H1 (cell line): ENCODE measurements at regions not wholly inside any gene's neighbourhood (a gene's known extent, or its start where the extent isn't known, plus 50 kb on each side); places are given as distances from the start of the nearest gene placed in this dataset.
A peak's percentile ranks its signal among the peaks of the same experiment; 100 is the strongest.

Source experiments
- CTCF ChIA-PET: fragments of 300-600 bp; sonication (Branson Sonifier 250); formaldehyde crosslinking; loops from one replicate; lab custom pipeline; 2021; ENCODE audit not compliant: partially characterized antibody; lab: Charles Lee
- POLR2A ChIA-PET: fragments of 300-600 bp; sonication (Branson Sonifier 250); formaldehyde crosslinking; loops from one replicate; lab custom pipeline; 2021; ENCODE audit warnings: inconsistent platforms; ENCODE audit not compliant: partially characterized antibody; lab: Charles Lee
- DNase-seq, 2 experiments: peaks; one replicate each; pipeline versions ENCODE4 v3.0.0 to v3.0.0-alpha.2; 2010 to 2022; ENCODE audit warnings: low spot score in 2 of 2, low read depth in 1 of 2, mixed read lengths in 1 of 2
- FAIRE-seq: peaks from 2 replicates; lab custom pipeline; 2011; peaks lifted over from hg19 to GRCh38; lab: Jason Lieb, UNC
- H2AFZ ChIP-seq: 2 replicates; pipeline ENCODE4 v1.8.1; 2012; ENCODE audit warnings: low read length, inconsistent platforms
- H2AK5ac ChIP-seq: 2 replicates; pipeline ENCODE4 v1.6.1; 2013; ENCODE audit warnings: low read depth, low read length
- H2BK120ac ChIP-seq: replicated peaks from 2 replicates; pipeline ENCODE3; 2013; ENCODE audit warnings: low read depth, low read length, inconsistent platforms
- H2BK12ac ChIP-seq: 2 replicates; pipeline ENCODE4 v1.6.1; 2013; ENCODE audit warnings: low read depth, low read length
- H2BK15ac ChIP-seq: 2 replicates; pipeline ENCODE4 v1.6.1; 2013; ENCODE audit warnings: low read length
- H2BK20ac ChIP-seq: 2 replicates; pipeline ENCODE4 v1.6.1; 2013; ENCODE audit warnings: low read length
- H2BK5ac ChIP-seq: 2 replicates; pipeline ENCODE4 v1.6.1; 2013; ENCODE audit warnings: low read depth, low read length
- H3K14ac ChIP-seq: 2 replicates; pipeline ENCODE4 v1.6.1; 2013; ENCODE audit warnings: inconsistent platforms; ENCODE audit not compliant: insufficient read length
- H3K18ac ChIP-seq: 2 replicates; pipeline ENCODE4 v1.6.1; 2013; ENCODE audit warnings: low read length; ENCODE audit errors: extremely low read depth
- H3K23ac ChIP-seq: 2 replicates; pipeline ENCODE4 v1.6.1; 2013; ENCODE audit warnings: inconsistent platforms; ENCODE audit not compliant: insufficient read length
- H3K23me2 ChIP-seq: 2 replicates; pipeline ENCODE4 v1.6.1; 2013; ENCODE audit warnings: low read depth, low read length
- H3K27ac ChIP-seq: 2 replicates; pipeline ENCODE4 v1.6.1; 2011; ENCODE audit warnings: low read depth, low read length, inconsistent platforms
- H3K27me3 ChIP-seq, 4 experiments: replicated peaks in 1 of 4; 1 replicate in 1 of 4; 2 replicates in 3 of 4; pipeline versions ENCODE4 v1.6.1 to v1.8.1; 2011 to 2013; ENCODE audit warnings: low read length in 3 of 4, mild to moderate bottlenecking in 3 of 4, inconsistent platforms in 2 of 4, mixed read lengths in 2 of 4, moderate library complexity in 1 of 4; ENCODE audit not compliant: control insufficient read depth in 3 of 4, insufficient read depth in 3 of 4; ENCODE audit errors: extremely low read depth in 1 of 4
- H3K36me3 ChIP-seq, 4 experiments: 2 replicates each; pipeline versions ENCODE4 v1.6.1 to v1.8.1; 2011 to 2013; ENCODE audit warnings: mild to moderate bottlenecking in 4 of 4, low read length in 3 of 4, moderate library complexity in 2 of 4, control low read depth in 1 of 4, inconsistent platforms in 1 of 4; ENCODE audit not compliant: insufficient read depth in 4 of 4, control insufficient read depth in 2 of 4
- H3K4ac ChIP-seq: replicated peaks from 2 replicates; pipeline ENCODE3; 2013; ENCODE audit warnings: low read length, low read depth, mixed read lengths, inconsistent platforms; ENCODE audit not compliant: insufficient read length
- H3K4me1 ChIP-seq, 4 experiments: replicated peaks in 1 of 4; 1 replicate in 1 of 4; 2 replicates in 3 of 4; pipeline versions ENCODE4 v1.6.1 to v1.8.1; 2011 to 2013; ENCODE audit warnings: low read length in 3 of 4, inconsistent platforms in 2 of 4, mixed read lengths in 1 of 4; ENCODE audit not compliant: insufficient read depth in 4 of 4, control insufficient read depth in 3 of 4
- H3K4me2 ChIP-seq, 2 experiments: 2 replicates each; pipeline versions ENCODE4 v1.6.1 to v1.8.1; 2011 to 2013; ENCODE audit warnings: low read depth in 2 of 2, low read length in 2 of 2, control low read depth in 1 of 2, inconsistent platforms in 1 of 2, mild to moderate bottlenecking in 1 of 2; ENCODE audit not compliant: insufficient read depth in 1 of 2
- H3K4me3 ChIP-seq, 4 experiments: fragments of 200-600, 300-600 bp in 1 of 4; sonication (generic), shearing (Covaris generic), sonication (Bioruptor Twin) in 1 of 4; 2 replicates each; pipeline versions ENCODE4 v1.5.1 to v1.8.1; 2011 to 2016; ENCODE audit warnings: low read length in 4 of 4, low read depth in 3 of 4, control low read depth in 2 of 4, inconsistent platforms in 2 of 4, mild to moderate bottlenecking in 2 of 4, mixed read lengths in 1 of 4, moderate library complexity in 1 of 4; ENCODE audit not compliant: insufficient read depth in 2 of 4; ENCODE audit errors: extremely low read depth in 1 of 4
- H3K56ac ChIP-seq: replicated peaks from 2 replicates; pipeline ENCODE3; 2013; ENCODE audit warnings: low read depth, mild to moderate bottlenecking, mixed read lengths, low read length, inconsistent platforms; ENCODE audit not compliant: insufficient read length
- H3K79me1 ChIP-seq: 2 replicates; pipeline ENCODE4 v1.6.1; 2013; ENCODE audit warnings: low read depth, low read length, control low read depth
- H3K79me2 ChIP-seq, 2 experiments: 2 replicates each; pipeline versions ENCODE4 v1.6.1 to v1.8.1; 2012 to 2013; ENCODE audit warnings: low read length in 2 of 2, mild to moderate bottlenecking in 2 of 2, inconsistent platforms in 1 of 2; ENCODE audit not compliant: insufficient read depth in 2 of 2, control insufficient read depth in 1 of 2
- H3K9ac ChIP-seq, 4 experiments: replicated peaks in 1 of 4; 1 replicate in 1 of 4; 2 replicates in 3 of 4; pipeline versions ENCODE4 v1.6.1 to v1.8.1; 2011 to 2013; ENCODE audit warnings: low read depth in 3 of 4, low read length in 3 of 4, control low read depth in 2 of 4, mild to moderate bottlenecking in 2 of 4, moderate library complexity in 2 of 4, inconsistent platforms in 1 of 4; ENCODE audit errors: extremely low read depth in 1 of 4
- H3K9me3 ChIP-seq, 2 experiments: 2 replicates each; pipeline versions ENCODE4 v1.6.1 to v1.8.1; 2012 to 2013; ENCODE audit warnings: mild to moderate bottlenecking in 2 of 2, moderate library complexity in 2 of 2, control low read depth in 1 of 2, inconsistent platforms in 1 of 2, low read depth in 1 of 2, low read length in 1 of 2, mixed read lengths in 1 of 2; ENCODE audit not compliant: insufficient read depth in 2 of 2
- H4K20me1 ChIP-seq, 2 experiments: replicated peaks in 1 of 2; 2 replicates each; pipeline versions ENCODE3 to v1.8.1; 2011 to 2013; ENCODE audit warnings: inconsistent platforms in 2 of 2, low read length in 2 of 2, mild to moderate bottlenecking in 1 of 2; ENCODE audit not compliant: insufficient read depth in 2 of 2, control insufficient read depth in 1 of 2
- H4K5ac ChIP-seq: 2 replicates; pipeline ENCODE4 v1.6.1; 2013; ENCODE audit warnings: low read length, low read depth, mixed read lengths, inconsistent platforms; ENCODE audit not compliant: insufficient read length
- H4K8ac ChIP-seq: 2 replicates; pipeline ENCODE4 v1.8.0; 2013; ENCODE audit warnings: mild to moderate bottlenecking, moderate library complexity, low read length, inconsistent platforms; ENCODE audit not compliant: insufficient read depth; ENCODE audit errors: extremely low read depth
- H4K91ac ChIP-seq: replicated peaks from 2 replicates; pipeline ENCODE3; 2013; ENCODE audit warnings: low read length, mixed read lengths, inconsistent platforms; ENCODE audit not compliant: insufficient read length
- BACH1 ChIP-seq: IDR thresholded peaks from 2 replicates; pipeline ENCODE4 v1.6.1; 2012; ENCODE audit warnings: low read length, improper control_type of control experiment
- CREB1 ChIP-seq: IDR thresholded peaks from 2 replicates; pipeline ENCODE4 v1.6.1; 2012; ENCODE audit warnings: inconsistent platforms
- GTF2F1 ChIP-seq: IDR thresholded peaks from 2 replicates; pipeline ENCODE4 v1.6.1; 2012; ENCODE audit warnings: low read depth, low read length, improper control_type of control experiment, borderline replicate concordance
- HDAC2 ChIP-seq, 2 experiments: fragments of 300-600 bp in 1 of 2; sonication (generic) in 1 of 2; IDR thresholded peaks; 2 replicates each; pipeline ENCODE4 v1.6.1; 2011 to 2012; ENCODE audit warnings: low read depth in 2 of 2, low read length in 2 of 2, mild to moderate bottlenecking in 2 of 2, moderate library complexity in 2 of 2, borderline replicate concordance in 1 of 2, inconsistent platforms in 1 of 2
- MAX ChIP-seq: IDR thresholded peaks from 2 replicates; pipeline ENCODE4 v1.6.1; 2012; ENCODE audit warnings: inconsistent platforms
- SAP30 ChIP-seq: fragments of 300-600 bp; sonication (generic); IDR thresholded peaks from 2 replicates; pipeline ENCODE4 v1.7.1; 2012; ENCODE audit warnings: low read length, moderate library complexity, mild to moderate bottlenecking, inconsistent platforms; ENCODE audit not compliant: insufficient read depth, insufficient replicate concordance
- TCF12 ChIP-seq: IDR thresholded peaks from 2 replicates; pipeline ENCODE4 v1.6.1; 2011; ENCODE audit warnings: low read depth, mild to moderate bottlenecking, low read length
- WGBS, 2 experiments: shearing (Covaris generic) in 1 of 2; methylation state at CpG; one replicate each; pipeline versions ENCODE4 v1.1.6 to v1.1.7; 2013 to 2015; ENCODE audit warnings: low lambda C conversion rate in 2 of 2, mixed read lengths in 2 of 2, inconsistent platforms in 1 of 2, low coverage in 1 of 2, missing lambda C conversion rate in 1 of 2; ENCODE audit not compliant: insufficient replicate concordance in 2 of 2, insufficient coverage in 1 of 2, insufficient read length in 1 of 2; ENCODE audit errors: extremely low coverage in 1 of 2, missing lambda C conversion rate in 1 of 2; 5-methylcytosine and 5-hydroxymethylcytosine counted together

DNA sequence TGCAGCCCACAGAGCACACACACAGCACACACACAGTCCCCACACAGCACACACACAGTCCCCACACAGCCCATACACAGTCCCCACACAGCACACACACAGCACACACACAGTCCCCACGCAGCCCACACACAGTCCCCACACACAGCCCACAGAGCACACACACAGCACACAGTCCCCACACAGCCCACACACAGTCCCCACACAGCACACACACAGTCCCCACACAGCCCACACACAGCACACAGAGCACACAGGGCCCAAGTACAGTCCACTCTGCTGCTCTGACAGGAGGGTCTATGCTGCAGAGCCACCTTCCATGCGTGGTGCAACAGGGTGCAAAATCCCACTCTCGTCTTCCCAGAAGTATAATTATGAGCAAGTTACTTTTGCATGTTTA is 240.5 kb upstream of the SALL3 start:
- Histone ChIP-seq H2BK15ac (no peak overlapping the region), H3K4me3 (no peak overlapping the region), H2AFZ (no peak overlapping the region), H4K91ac (peak overlapping the region; percentile 5), H3K27me3 (no peaks in the 10 kb centered on the region), H3K23me2 (peaks cover 12% of the 10 kb centered on the region; the same call in 1 of the 2 replicates), H2BK20ac (no peak overlapping the region), H3K18ac (no peak overlapping the region), H3K23ac (no peak overlapping the region), H2BK120ac (no peak overlapping the region), H3K14ac (no peak overlapping the region), H3K4me1 (no peaks in the 10 kb centered on the region; a peak in 1 of 7 replicates), H2AK5ac (0 out of 2 replicates have a peak overlapping the region, but pooled peaks have one; percentile 24), H4K8ac (no peak overlapping the region), H2BK12ac (peak overlapping the region; percentile 27; the same call in 1 of the 2 replicates), H4K20me1 (peaks cover 0 to 5% of the 10 kb centered on the region in 2 experiments), H4K5ac (no peak overlapping the region), H3K27ac (no peak overlapping the region), H3K36me3 (no peaks in the 10 kb centered on the region), H3K79me2 (no peaks in the 10 kb centered on the region), H3K9ac (no peak overlapping the region), H3K4me2 (no peak overlapping the region), H3K4ac (no peak overlapping the region), H3K79me1 (no peaks in the 10 kb centered on the region), H3K56ac (no peak overlapping the region), H3K9me3 (no peaks in the 10 kb centered on the region), H2BK5ac (no peak overlapping the region)
- DNase-seq (no peak), FAIRE-seq (no peak)
- CTCF ChIA-PET: no interaction called here
- POLR2A ChIA-PET: no interaction called here
- 90% methylated on average over 3 of the region's 3 CpGs; no CpG with 5 or more reads in 1 of the 2 experiments for WGBS, 2 experiments
- TF ChIP-seq SAP30 (no peak), TCF12 (no peak), MAX (no peak), HDAC2 (IDR thresholded peaks at IDR 0.05; ENCODE audit: borderline replicate concordance in 1 of 2, low read depth in 2 of 2, low read length in 2 of 2) (no peak), GTF2F1 (no peak), BACH1 (no peak), CREB1 (no peak)
